A549 (cell line): ENCODE measurements at regions not wholly inside any gene's neighbourhood (a gene's known extent, or its start where the extent isn't known, plus 50 kb on each side); places are given as distances from the start of the nearest gene placed in this dataset.

Experiments
- ATAC-seq, 2 experiments: fragments of 200-7000 bp in 1 of 2; fragments of >200 bp in 1 of 2; cut with Nextera tagmentation in 1 of 2; cut with Tn5 transposase in 1 of 2; 3 replicates each; pipeline versions ENCODE4 v1.8.0 to v1.9.1; 2018 to 2020; ENCODE audit warnings: mild to moderate bottlenecking in 1 of 2, moderate library complexity in 1 of 2
- CTCF ChIA-PET: fragments of 300-600 bp; sonication (Branson Sonifier 250); formaldehyde crosslinking; extraction: SDS; loops from one replicate; lab custom pipeline; 2021; ENCODE audit warnings: antibody characterized with exemption, inconsistent platforms; lab: Yijun Ruan, JAX
- POLR2A ChIA-PET: fragments of 350-600 bp; formaldehyde crosslinking; extraction: SDS; loops from one replicate; lab custom pipeline; 2021; ENCODE audit warnings: antibody characterized with exemption, inconsistent platforms; lab: Yijun Ruan, JAX
- DNase-seq, 2 experiments: peaks; one replicate each; pipeline versions ENCODE4 v3.0.0 to v3.0.0-alpha.2; 2011 to 2016; ENCODE audit warnings: low read depth in 1 of 2, low spot score in 1 of 2
- FAIRE-seq: peaks from 2 replicates; lab custom pipeline; 2011; peaks lifted over from hg19 to GRCh38; lab: Jason Lieb, UNC
- H3K27ac ChIP-seq, 2 experiments: fragments of >200 bp; sonication (Bioruptor Twin); formaldehyde crosslinking; 3 replicates each; pipeline ENCODE4 v1.5.1; 2016 to 2017
- H3K4me1 ChIP-seq: fragments of >200 bp; sonication (Bioruptor Twin); formaldehyde crosslinking; 3 replicates; pipeline ENCODE4 v1.6.1; 2016
- H3K4me2 ChIP-seq: fragments of >200 bp; sonication (Bioruptor Twin); formaldehyde crosslinking; 3 replicates; pipeline ENCODE4 v1.6.1; 2016
- H3K4me3 ChIP-seq: fragments of >200 bp; sonication (Bioruptor Twin); formaldehyde crosslinking; 3 replicates; pipeline ENCODE4 v1.5.1; 2016
- H3K9me3 ChIP-seq: fragments of >200 bp; sonication (Bioruptor Twin); formaldehyde crosslinking; 3 replicates; pipeline ENCODE4 v1.6.1; 2016
- CBX8 ChIP-seq: fragments of 200-600 bp; sonication (generic); IDR thresholded peaks from 2 replicates; pipeline ENCODE4 v1.6.1; 2016
- CHD2 ChIP-seq: fragments of 150-350 bp; IDR thresholded peaks from 2 replicates; pipeline ENCODE4 v1.6.1; 2014; ENCODE audit warnings: low read length; ENCODE audit not compliant: partially characterized antibody
- CHD4 ChIP-seq: fragments of 200-600 bp; sonication (generic); IDR thresholded peaks from 2 replicates; pipeline ENCODE4 v1.6.1; 2016; ENCODE audit warnings: antibody characterized with exemption, mild to moderate bottlenecking, borderline replicate concordance
- CTCF ChIP-seq: fragments of >200 bp; sonication (Bioruptor Twin); formaldehyde crosslinking; IDR thresholded peaks from 3 replicates; pipeline ENCODE4 v1.5.1; 2016
- E2F6 ChIP-seq: IDR thresholded peaks from 2 replicates; pipeline ENCODE4 v1.6.1; 2012; ENCODE audit warnings: low read depth, borderline replicate concordance
- ELK1 ChIP-seq: fragments of 150-350 bp; IDR thresholded peaks from 2 replicates; pipeline ENCODE4 v1.6.1; 2014; ENCODE audit warnings: low read depth, mild to moderate bottlenecking, low read length
- FOSB ChIP-seq: fragments of 250-450 bp; sonication (Bioruptor Pico); IDR thresholded peaks from 2 replicates; pipeline ENCODE4 v1.5.0; 2020; ENCODE audit warnings: mild to moderate bottlenecking, moderate library complexity
- GATA3 ChIP-seq: IDR thresholded peaks from 2 replicates; pipeline ENCODE4 v1.6.1; 2012; ENCODE audit warnings: borderline replicate concordance
- HOXB5 ChIP-seq: fragments of 250-450 bp; sonication (Bioruptor Pico); IDR thresholded peaks from 2 replicates; pipeline ENCODE4 v1.5.0; 2020; ENCODE audit warnings: mild to moderate bottlenecking, moderate library complexity
- JUN ChIP-seq, 2 experiments: fragments of >200 bp; sonication (Bioruptor Twin); formaldehyde crosslinking; IDR thresholded peaks; 2 replicates in 1 of 2; 3 replicates in 1 of 2; pipeline ENCODE4 v1.6.1; 2016 to 2017
- MAZ ChIP-seq: fragments of 150-350 bp; IDR thresholded peaks from 2 replicates; pipeline ENCODE4 v1.6.1; 2014; ENCODE audit warnings: antibody characterized with exemption, low read depth, low read length, borderline replicate concordance
- PBX3 ChIP-seq: IDR thresholded peaks from 2 replicates; pipeline ENCODE4 v1.6.1; 2012
- PHF8 ChIP-seq: fragments of 200-600 bp; sonication (generic); IDR thresholded peaks from 2 replicates; pipeline ENCODE4 v1.6.1; 2016; ENCODE audit warnings: low read depth, mild to moderate bottlenecking, antibody characterized with exemption, moderate library complexity, borderline replicate concordance
- RCOR1 ChIP-seq: fragments of 150-350 bp; IDR thresholded peaks from 2 replicates; pipeline ENCODE4 v1.6.1; 2014; ENCODE audit warnings: antibody characterized with exemption, low read length, low read depth
- SREBF2 ChIP-seq: fragments of 450-650 bp; IDR thresholded peaks from 2 replicates; pipeline ENCODE4 v1.6.1; 2014; ENCODE audit warnings: mild to moderate bottlenecking, moderate library complexity
- USF2 ChIP-seq: fragments of 450-650 bp; IDR thresholded peaks from 2 replicates; pipeline ENCODE4 v1.6.1; 2014; ENCODE audit warnings: antibody characterized with exemption
- WGBS: methylation state at CpG from one replicate; pipeline ENCODE4 v1.1.6; 2017; ENCODE audit errors: missing lambda C conversion rate; 5-methylcytosine and 5-hydroxymethylcytosine counted together
- TF ChIP-seq, protein P1 (sequence below): fragments of >200 bp; sonication (Bioruptor Twin); formaldehyde crosslinking; IDR thresholded peaks from 2 replicates; pipeline ENCODE4 v1.6.1; 2016
- TF ChIP-seq, protein P2 (sequence below): fragments of >200 bp; sonication (Bioruptor Twin); formaldehyde crosslinking; IDR thresholded peaks from 3 replicates; pipeline ENCODE4 v1.6.1; 2016
- TF ChIP-seq, protein P3 (sequence below): IDR thresholded peaks from 2 replicates; pipeline ENCODE4 v1.6.1; 2012

DNA sequence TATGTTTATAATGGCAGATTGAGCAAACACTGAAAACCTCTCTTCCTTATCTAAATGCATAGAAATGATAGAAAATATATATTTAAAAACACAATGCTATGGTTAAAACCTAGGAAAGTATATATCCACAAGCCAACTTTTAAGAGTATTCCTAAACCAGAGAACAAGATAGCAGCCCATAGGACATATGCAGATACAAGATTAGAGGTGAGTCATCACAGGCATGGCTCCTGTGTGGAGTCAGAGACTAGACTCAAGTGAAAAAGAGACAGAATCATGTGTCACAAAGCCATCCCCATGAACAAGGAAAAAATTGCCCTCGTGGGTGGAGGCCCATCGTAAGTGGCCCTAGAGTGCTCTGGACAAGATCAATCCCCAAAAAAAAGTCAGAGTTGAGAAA lies 199.4 kb upstream of the PPP2R3A start:
- TF ChIP-seq JUN (IDR thresholded peaks at IDR 0.05) (no peak), GATA3 (no peak), CHD4 (no peak), E2F6 (no peak), CTCF (no peak), SREBF2 (no peak), USF2 (no peak)
- TF ChIP-seq, protein P1, sequence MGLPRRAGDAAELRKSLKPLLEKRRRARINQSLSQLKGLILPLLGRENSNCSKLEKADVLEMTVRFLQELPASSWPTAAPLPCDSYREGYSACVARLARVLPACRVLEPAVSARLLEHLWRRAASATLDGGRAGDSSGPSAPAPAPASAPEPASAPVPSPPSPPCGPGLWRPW, result no peak

DNA sequence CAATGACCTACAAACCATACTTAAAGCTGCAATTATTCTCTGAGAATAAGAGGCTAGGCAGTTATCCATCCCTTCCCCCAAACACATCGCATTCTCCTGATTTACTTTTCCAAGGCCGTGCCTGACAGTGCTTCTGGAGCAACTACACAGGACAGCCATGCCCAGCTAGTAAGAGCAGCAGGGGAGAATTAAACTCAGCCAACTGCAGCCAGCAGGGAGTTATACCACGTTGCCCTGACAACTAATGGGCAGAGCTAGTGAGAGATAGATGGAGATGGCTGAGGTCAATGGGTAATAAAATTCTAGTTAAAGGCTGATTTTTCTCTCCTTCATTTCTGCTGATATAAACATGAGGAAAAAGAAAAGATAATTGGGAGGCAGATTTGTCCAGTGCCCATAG lies 193.8 kb upstream of the PPP2R3A start:
- Histone ChIP-seq H3K9me3 (no peaks in the 10 kb centered on the region), H3K4me3 (no peak overlapping the region), H3K4me2 (no peak overlapping the region), H3K4me1 (no peaks in the 10 kb centered on the region), H3K27ac (no peak overlapping the region)
- POLR2A ChIA-PET, result no interaction called here
- ATAC-seq (no peak), FAIRE-seq (no peak), DNase-seq (no peak)
- no peak for TF ChIP-seq FOSB (CRISPR knock-in tag)
- no peak for TF ChIP-seq USF2
- TF ChIP-seq PBX3, result no peak
- TF ChIP-seq PHF8, result no peak
- no peak for TF ChIP-seq RCOR1
- TF ChIP-seq JUN (IDR thresholded peaks at IDR 0.05), result no peak
- no peak for TF ChIP-seq MAZ
- TF ChIP-seq, protein P2, sequence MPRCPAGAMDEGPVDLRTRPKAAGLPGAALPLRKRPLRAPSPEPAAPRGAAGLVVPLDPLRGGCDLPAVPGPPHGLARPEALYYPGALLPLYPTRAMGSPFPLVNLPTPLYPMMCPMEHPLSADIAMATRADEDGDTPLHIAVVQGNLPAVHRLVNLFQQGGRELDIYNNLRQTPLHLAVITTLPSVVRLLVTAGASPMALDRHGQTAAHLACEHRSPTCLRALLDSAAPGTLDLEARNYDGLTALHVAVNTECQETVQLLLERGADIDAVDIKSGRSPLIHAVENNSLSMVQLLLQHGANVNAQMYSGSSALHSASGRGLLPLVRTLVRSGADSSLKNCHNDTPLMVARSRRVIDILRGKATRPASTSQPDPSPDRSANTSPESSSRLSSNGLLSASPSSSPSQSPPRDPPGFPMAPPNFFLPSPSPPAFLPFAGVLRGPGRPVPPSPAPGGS, result no peak
- no peak for TF ChIP-seq HOXB5 (CRISPR knock-in tag)
- TF ChIP-seq ELK1, result no peak
- TF ChIP-seq, protein P3, sequence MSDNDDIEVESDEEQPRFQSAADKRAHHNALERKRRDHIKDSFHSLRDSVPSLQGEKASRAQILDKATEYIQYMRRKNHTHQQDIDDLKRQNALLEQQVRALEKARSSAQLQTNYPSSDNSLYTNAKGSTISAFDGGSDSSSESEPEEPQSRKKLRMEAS, result no peak
- no peak for TF ChIP-seq CBX8
- no peak for TF ChIP-seq CHD2
- 0% methylated on average over 3 of the region's 3 CpGs for WGBS
- CTCF ChIA-PET, result no interaction called here

More for the DNA sequence above, 199.4 kb upstream of the PPP2R3A start:
- ATAC-seq (no peak), DNase-seq (no peak), FAIRE-seq (no peak)
- CTCF ChIA-PET, result no interaction called here
- H3K4me2 ChIP-seq, result no peak overlapping the region
- WGBS, result 0% methylated on average over 2 of the region's 2 CpGs
- H3K4me3 ChIP-seq, result no peak overlapping the region
- POLR2A ChIA-PET, result no interaction called here
- no peaks in the 10 kb centered on the region for H3K9me3 ChIP-seq
- H3K4me1 ChIP-seq, result no peaks in the 10 kb centered on the region
- H3K27ac ChIP-seq, result no peak overlapping the region
